Fibroblast of lung (primary cell): ENCODE measurements at regions not wholly inside any gene's neighbourhood (a gene's known extent, or its start where the extent isn't known, plus 50 kb on each side); places are given as distances from the start of the nearest gene placed in this dataset.
"Not testable (repeated sequence)": the region's sequence is repeated elsewhere in the genome, so short reads cannot be mapped to it uniquely, and the experiment has no call there.

Source experiments
- DNase-seq, 2 donors: peaks; one replicate each; pipeline versions ENCODE4 v3.0.0 to v3.0.0-alpha.2; 2010; ENCODE audit warnings: low read depth in 2 of 2
- H2AFZ ChIP-seq: 2 replicates; pipeline ENCODE4 v1.5.1; 2012; ENCODE audit warnings: low read length, control low read depth, inconsistent platforms
- H3K27ac ChIP-seq: 2 replicates; pipeline ENCODE4 v1.5.1; 2011; ENCODE audit warnings: low read length, control low read depth; ENCODE audit not compliant: insufficient read depth
- H3K27me3 ChIP-seq: 2 replicates; pipeline ENCODE4 v1.5.1; 2011; ENCODE audit warnings: mild to moderate bottlenecking, low read length; ENCODE audit not compliant: control insufficient read depth, insufficient read depth
- H3K36me3 ChIP-seq: 2 replicates; pipeline ENCODE4 v1.5.1; 2011; ENCODE audit warnings: low read length; ENCODE audit not compliant: control insufficient read depth, insufficient read depth
- H3K4me1 ChIP-seq: 2 replicates; pipeline ENCODE4 v1.5.1; 2011; ENCODE audit warnings: low read length; ENCODE audit not compliant: control insufficient read depth, insufficient read depth; ENCODE audit errors: extremely low read depth
- H3K4me2 ChIP-seq: 2 replicates; pipeline ENCODE4 v1.5.1; 2011; ENCODE audit warnings: low read length, control low read depth; ENCODE audit not compliant: insufficient read depth; ENCODE audit errors: extremely low read depth
- H3K4me3 ChIP-seq, 4 experiments: fragments of 200-600 bp in 1 of 4; sonication (generic) in 1 of 4; replicated peaks in 1 of 4; 2 replicates each; pipeline ENCODE4 v1.5.1; 2011 to 2016; ENCODE audit warnings: low read length in 4 of 4, low read depth in 3 of 4, mild to moderate bottlenecking in 3 of 4, control low read depth in 2 of 4, inconsistent platforms in 1 of 4, mixed read lengths in 1 of 4; ENCODE audit not compliant: insufficient read depth in 1 of 4; ENCODE audit errors: control extremely low read depth in 1 of 4
- H3K79me2 ChIP-seq: 2 replicates; pipeline ENCODE4 v1.5.1; 2012; ENCODE audit warnings: mild to moderate bottlenecking, low read length, inconsistent platforms; ENCODE audit not compliant: control insufficient read depth, insufficient read depth
- H3K9ac ChIP-seq: 2 replicates; pipeline ENCODE4 v1.5.1; 2011; ENCODE audit warnings: mild to moderate bottlenecking, low read length, control low read depth; ENCODE audit not compliant: insufficient read depth
- H3K9me3 ChIP-seq: 2 replicates; pipeline ENCODE4 v1.5.1; 2012; ENCODE audit warnings: low read depth, low read length; ENCODE audit not compliant: control insufficient read depth, insufficient read depth
- H4K20me1 ChIP-seq: 2 replicates; pipeline ENCODE4 v1.5.1; 2011; ENCODE audit warnings: low read length; ENCODE audit not compliant: control insufficient read depth, insufficient read depth; ENCODE audit errors: extremely low read depth

DNA sequence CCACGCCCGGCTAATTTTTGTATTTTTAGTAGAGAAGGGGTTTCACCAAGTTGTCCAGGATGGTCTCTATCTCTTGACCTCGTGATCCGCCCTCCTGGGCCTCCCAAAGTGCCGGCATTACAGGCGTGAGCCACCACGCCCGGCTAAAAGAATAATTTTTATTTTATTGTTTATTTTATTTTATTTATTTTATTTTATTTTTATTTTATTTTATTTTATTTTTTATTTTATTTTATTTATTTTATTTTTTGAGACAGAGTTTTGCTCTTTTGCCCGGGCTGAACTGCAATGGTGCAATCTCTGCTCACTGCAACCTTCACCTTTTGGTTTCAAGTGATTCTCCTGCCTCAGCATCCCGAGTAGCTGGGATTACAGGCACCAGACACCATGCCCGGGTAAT, 60.2 kb downstream of the PPIAL4A start:
- not testable (repeated sequence) for H3K79me2 ChIP-seq, H4K20me1 ChIP-seq, DNase-seq, H3K4me3 ChIP-seq, H2AFZ ChIP-seq, H3K27ac ChIP-seq, H3K9me3 ChIP-seq, H3K4me2 ChIP-seq, H3K9ac ChIP-seq, H3K36me3 ChIP-seq, H3K27me3 ChIP-seq, H3K4me1 ChIP-seq

DNA sequence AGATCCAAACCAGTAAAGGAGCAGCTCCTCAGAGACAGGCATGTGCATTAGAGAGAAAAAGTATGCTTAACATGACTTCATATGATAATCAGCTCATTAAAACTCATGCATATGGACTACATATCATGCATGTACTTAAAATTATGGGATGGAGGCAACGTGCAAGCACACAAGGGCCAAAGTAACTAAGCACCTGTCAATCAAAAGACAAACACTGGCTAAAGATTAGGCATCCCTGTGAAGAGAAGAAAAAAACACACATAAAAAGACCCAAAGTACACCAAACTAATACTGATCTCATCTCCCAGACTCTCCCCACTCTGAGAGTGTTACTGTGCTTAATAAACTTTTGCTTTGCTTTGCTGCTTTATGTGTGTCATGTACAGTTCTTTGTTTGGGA, 61.1 kb downstream of the PPIAL4A start:
- not testable (repeated sequence) for H3K4me1 ChIP-seq, H3K79me2 ChIP-seq, H3K4me2 ChIP-seq, H3K9ac ChIP-seq, DNase-seq, H3K9me3 ChIP-seq, H3K27ac ChIP-seq, H2AFZ ChIP-seq, H3K27me3 ChIP-seq, H3K4me3 ChIP-seq, H3K36me3 ChIP-seq, H4K20me1 ChIP-seq

DNA sequence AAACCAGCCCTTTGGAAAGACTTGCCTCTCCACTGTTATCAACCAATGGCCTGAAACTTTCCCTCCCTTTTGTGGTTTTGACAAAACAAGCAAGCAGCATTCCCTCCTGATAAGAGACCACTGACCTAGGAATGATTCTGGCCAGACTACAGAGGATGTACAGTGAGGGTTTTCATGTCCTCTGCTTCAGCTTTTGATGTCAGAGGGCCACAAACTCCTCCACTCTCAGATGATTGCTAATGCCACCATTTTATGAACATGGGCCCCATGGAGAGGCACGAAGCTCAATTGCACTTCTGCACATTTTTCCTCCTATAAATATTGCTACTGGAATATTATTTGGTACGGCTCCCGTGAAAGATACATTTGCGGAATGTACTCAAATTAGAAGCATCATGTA, 61.5 kb downstream of the PPIAL4A start:
- H3K9ac ChIP-seq, H3K4me1 ChIP-seq, H3K36me3 ChIP-seq, H2AFZ ChIP-seq, H4K20me1 ChIP-seq, H3K27ac ChIP-seq, H3K4me2 ChIP-seq, H3K27me3 ChIP-seq, H3K79me2 ChIP-seq, DNase-seq, H3K4me3 ChIP-seq, H3K9me3 ChIP-seq: not testable (repeated sequence)

DNA sequence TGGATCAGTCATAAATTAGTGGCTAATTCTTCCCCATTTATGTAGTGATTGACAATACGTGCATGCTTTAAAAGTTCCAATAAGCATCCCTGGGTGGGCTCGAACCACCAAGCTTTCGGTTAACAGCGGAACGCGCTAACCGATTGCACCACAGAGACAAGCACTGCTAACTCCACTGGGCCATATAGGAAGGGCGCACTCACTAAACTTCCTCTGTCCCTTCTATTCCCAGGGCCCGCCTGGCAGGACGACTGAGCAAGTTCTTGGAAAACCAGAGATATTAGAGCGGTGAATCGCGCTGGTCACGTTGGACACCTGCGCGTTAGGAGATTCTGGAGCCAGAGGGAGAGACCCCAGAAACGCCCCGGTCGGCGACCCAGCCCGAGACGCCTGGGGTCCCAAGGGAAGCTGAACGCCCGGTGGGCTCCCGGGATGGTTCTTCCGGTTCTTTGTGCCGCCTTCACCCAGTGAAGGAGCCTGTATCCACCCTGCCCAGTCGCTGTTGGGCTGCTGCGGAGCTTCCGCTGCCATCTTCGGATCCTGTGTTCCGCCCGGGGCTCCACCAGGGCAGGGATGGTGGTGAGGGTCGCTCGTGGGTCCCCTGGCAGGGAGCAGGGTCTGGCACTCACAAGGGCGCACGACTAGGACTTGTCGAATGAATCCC, 62.8 kb downstream of the PPIAL4A start:
- not testable (repeated sequence) for H3K79me2 ChIP-seq, H3K4me2 ChIP-seq, H3K4me3 ChIP-seq, H4K20me1 ChIP-seq, H3K9me3 ChIP-seq, H3K27ac ChIP-seq, H3K4me1 ChIP-seq, H3K9ac ChIP-seq, H3K27me3 ChIP-seq, DNase-seq, H2AFZ ChIP-seq, H3K36me3 ChIP-seq

DNA sequence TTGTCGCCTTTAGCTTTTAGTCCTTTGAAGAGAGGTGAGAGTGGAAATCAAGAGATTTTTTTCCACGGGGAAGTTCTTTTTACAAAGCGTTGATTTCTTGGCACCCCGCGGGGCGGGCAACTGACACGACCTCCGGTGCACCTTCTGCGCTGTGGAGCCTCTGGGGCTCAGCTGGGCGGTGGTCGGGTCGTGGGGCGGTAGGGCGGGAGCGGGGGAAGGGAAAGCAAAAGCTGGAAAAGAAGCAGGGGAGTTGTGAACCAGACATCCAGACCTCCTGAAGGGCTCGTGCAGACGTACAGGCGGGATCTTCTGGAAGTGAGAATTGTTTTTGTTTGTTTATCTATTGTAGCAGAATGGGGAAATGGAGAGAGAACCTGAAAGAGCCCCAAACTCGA, 63.3 kb downstream of the PPIAL4A start:
- H3K36me3 ChIP-seq, H3K4me2 ChIP-seq, H3K4me1 ChIP-seq: not testable (repeated sequence)

More for the DNA sequence above, 63.3 kb downstream of the PPIAL4A start:
- H4K20me1 ChIP-seq, H3K79me2 ChIP-seq, H3K27me3 ChIP-seq, H3K9ac ChIP-seq, H3K9me3 ChIP-seq, H3K27ac ChIP-seq, H2AFZ ChIP-seq, DNase-seq, H3K4me3 ChIP-seq: not testable (repeated sequence)
